H1 (cell line): ENCODE measurements at regions not wholly inside any gene's neighbourhood (a gene's known extent, or its start where the extent isn't known, plus 50 kb on each side); places are given as distances from the start of the nearest gene placed in this dataset.

Source experiments
- CTCF ChIA-PET: fragments of 300-600 bp; sonication (Branson Sonifier 250); formaldehyde crosslinking; loops from one replicate; lab custom pipeline; 2021; ENCODE audit not compliant: partially characterized antibody; lab: Charles Lee
- POLR2A ChIA-PET: fragments of 300-600 bp; sonication (Branson Sonifier 250); formaldehyde crosslinking; loops from one replicate; lab custom pipeline; 2021; ENCODE audit warnings: inconsistent platforms; ENCODE audit not compliant: partially characterized antibody; lab: Charles Lee
- DNase-seq, 2 experiments: peaks; one replicate each; pipeline versions ENCODE4 v3.0.0 to v3.0.0-alpha.2; 2010 to 2022; ENCODE audit warnings: low spot score in 2 of 2, low read depth in 1 of 2, mixed read lengths in 1 of 2
- FAIRE-seq: peaks from 2 replicates; lab custom pipeline; 2011; peaks lifted over from hg19 to GRCh38; lab: Jason Lieb, UNC
- H2AFZ ChIP-seq: 2 replicates; pipeline ENCODE4 v1.8.1; 2012; ENCODE audit warnings: low read length, inconsistent platforms
- H2AK5ac ChIP-seq: 2 replicates; pipeline ENCODE4 v1.6.1; 2013; ENCODE audit warnings: low read depth, low read length
- H2BK120ac ChIP-seq: replicated peaks from 2 replicates; pipeline ENCODE3; 2013; ENCODE audit warnings: low read depth, low read length, inconsistent platforms
- H2BK12ac ChIP-seq: 2 replicates; pipeline ENCODE4 v1.6.1; 2013; ENCODE audit warnings: low read depth, low read length
- H2BK15ac ChIP-seq: 2 replicates; pipeline ENCODE4 v1.6.1; 2013; ENCODE audit warnings: low read length
- H2BK20ac ChIP-seq: 2 replicates; pipeline ENCODE4 v1.6.1; 2013; ENCODE audit warnings: low read length
- H2BK5ac ChIP-seq: 2 replicates; pipeline ENCODE4 v1.6.1; 2013; ENCODE audit warnings: low read depth, low read length
- H3K14ac ChIP-seq: 2 replicates; pipeline ENCODE4 v1.6.1; 2013; ENCODE audit warnings: inconsistent platforms; ENCODE audit not compliant: insufficient read length
- H3K18ac ChIP-seq: 2 replicates; pipeline ENCODE4 v1.6.1; 2013; ENCODE audit warnings: low read length; ENCODE audit errors: extremely low read depth
- H3K23ac ChIP-seq: 2 replicates; pipeline ENCODE4 v1.6.1; 2013; ENCODE audit warnings: inconsistent platforms; ENCODE audit not compliant: insufficient read length
- H3K23me2 ChIP-seq: 2 replicates; pipeline ENCODE4 v1.6.1; 2013; ENCODE audit warnings: low read depth, low read length
- H3K27ac ChIP-seq: 2 replicates; pipeline ENCODE4 v1.6.1; 2011; ENCODE audit warnings: low read depth, low read length, inconsistent platforms
- H3K27me3 ChIP-seq, 4 experiments: replicated peaks in 1 of 4; 1 replicate in 1 of 4; 2 replicates in 3 of 4; pipeline versions ENCODE4 v1.6.1 to v1.8.1; 2011 to 2013; ENCODE audit warnings: low read length in 3 of 4, mild to moderate bottlenecking in 3 of 4, inconsistent platforms in 2 of 4, mixed read lengths in 2 of 4, moderate library complexity in 1 of 4; ENCODE audit not compliant: control insufficient read depth in 3 of 4, insufficient read depth in 3 of 4; ENCODE audit errors: extremely low read depth in 1 of 4
- H3K36me3 ChIP-seq, 4 experiments: 2 replicates each; pipeline versions ENCODE4 v1.6.1 to v1.8.1; 2011 to 2013; ENCODE audit warnings: mild to moderate bottlenecking in 4 of 4, low read length in 3 of 4, moderate library complexity in 2 of 4, control low read depth in 1 of 4, inconsistent platforms in 1 of 4; ENCODE audit not compliant: insufficient read depth in 4 of 4, control insufficient read depth in 2 of 4
- H3K4ac ChIP-seq: replicated peaks from 2 replicates; pipeline ENCODE3; 2013; ENCODE audit warnings: low read length, low read depth, mixed read lengths, inconsistent platforms; ENCODE audit not compliant: insufficient read length
- H3K4me1 ChIP-seq, 4 experiments: replicated peaks in 1 of 4; 1 replicate in 1 of 4; 2 replicates in 3 of 4; pipeline versions ENCODE4 v1.6.1 to v1.8.1; 2011 to 2013; ENCODE audit warnings: low read length in 3 of 4, inconsistent platforms in 2 of 4, mixed read lengths in 1 of 4; ENCODE audit not compliant: insufficient read depth in 4 of 4, control insufficient read depth in 3 of 4
- H3K4me2 ChIP-seq, 2 experiments: 2 replicates each; pipeline versions ENCODE4 v1.6.1 to v1.8.1; 2011 to 2013; ENCODE audit warnings: low read depth in 2 of 2, low read length in 2 of 2, control low read depth in 1 of 2, inconsistent platforms in 1 of 2, mild to moderate bottlenecking in 1 of 2; ENCODE audit not compliant: insufficient read depth in 1 of 2
- H3K4me3 ChIP-seq, 4 experiments: fragments of 200-600, 300-600 bp in 1 of 4; sonication (generic), shearing (Covaris generic), sonication (Bioruptor Twin) in 1 of 4; 2 replicates each; pipeline versions ENCODE4 v1.5.1 to v1.8.1; 2011 to 2016; ENCODE audit warnings: low read length in 4 of 4, low read depth in 3 of 4, control low read depth in 2 of 4, inconsistent platforms in 2 of 4, mild to moderate bottlenecking in 2 of 4, mixed read lengths in 1 of 4, moderate library complexity in 1 of 4; ENCODE audit not compliant: insufficient read depth in 2 of 4; ENCODE audit errors: extremely low read depth in 1 of 4
- H3K56ac ChIP-seq: replicated peaks from 2 replicates; pipeline ENCODE3; 2013; ENCODE audit warnings: low read depth, mild to moderate bottlenecking, mixed read lengths, low read length, inconsistent platforms; ENCODE audit not compliant: insufficient read length
- H3K79me1 ChIP-seq: 2 replicates; pipeline ENCODE4 v1.6.1; 2013; ENCODE audit warnings: low read depth, low read length, control low read depth
- H3K79me2 ChIP-seq, 2 experiments: 2 replicates each; pipeline versions ENCODE4 v1.6.1 to v1.8.1; 2012 to 2013; ENCODE audit warnings: low read length in 2 of 2, mild to moderate bottlenecking in 2 of 2, inconsistent platforms in 1 of 2; ENCODE audit not compliant: insufficient read depth in 2 of 2, control insufficient read depth in 1 of 2
- H3K9ac ChIP-seq, 4 experiments: replicated peaks in 1 of 4; 1 replicate in 1 of 4; 2 replicates in 3 of 4; pipeline versions ENCODE4 v1.6.1 to v1.8.1; 2011 to 2013; ENCODE audit warnings: low read depth in 3 of 4, low read length in 3 of 4, control low read depth in 2 of 4, mild to moderate bottlenecking in 2 of 4, moderate library complexity in 2 of 4, inconsistent platforms in 1 of 4; ENCODE audit errors: extremely low read depth in 1 of 4
- H3K9me3 ChIP-seq, 2 experiments: 2 replicates each; pipeline versions ENCODE4 v1.6.1 to v1.8.1; 2012 to 2013; ENCODE audit warnings: mild to moderate bottlenecking in 2 of 2, moderate library complexity in 2 of 2, control low read depth in 1 of 2, inconsistent platforms in 1 of 2, low read depth in 1 of 2, low read length in 1 of 2, mixed read lengths in 1 of 2; ENCODE audit not compliant: insufficient read depth in 2 of 2
- H4K20me1 ChIP-seq, 2 experiments: replicated peaks in 1 of 2; 2 replicates each; pipeline versions ENCODE3 to v1.8.1; 2011 to 2013; ENCODE audit warnings: inconsistent platforms in 2 of 2, low read length in 2 of 2, mild to moderate bottlenecking in 1 of 2; ENCODE audit not compliant: insufficient read depth in 2 of 2, control insufficient read depth in 1 of 2
- H4K5ac ChIP-seq: 2 replicates; pipeline ENCODE4 v1.6.1; 2013; ENCODE audit warnings: low read length, low read depth, mixed read lengths, inconsistent platforms; ENCODE audit not compliant: insufficient read length
- H4K8ac ChIP-seq: 2 replicates; pipeline ENCODE4 v1.8.0; 2013; ENCODE audit warnings: mild to moderate bottlenecking, moderate library complexity, low read length, inconsistent platforms; ENCODE audit not compliant: insufficient read depth; ENCODE audit errors: extremely low read depth
- H4K91ac ChIP-seq: replicated peaks from 2 replicates; pipeline ENCODE3; 2013; ENCODE audit warnings: low read length, mixed read lengths, inconsistent platforms; ENCODE audit not compliant: insufficient read length
- BACH1 ChIP-seq: IDR thresholded peaks from 2 replicates; pipeline ENCODE4 v1.6.1; 2012; ENCODE audit warnings: low read length, improper control_type of control experiment
- CBX5 ChIP-seq: fragments of 300-800, 300-1000 bp; sonication (generic); IDR thresholded peaks from 2 replicates; pipeline ENCODE4 v1.7.1; 2016; ENCODE audit warnings: antibody characterized with exemption, low read length, low read depth
- CTBP2 ChIP-seq: IDR thresholded peaks from 2 replicates; pipeline ENCODE4 v1.7.0; 2011; ENCODE audit warnings: borderline replicate concordance, mild to moderate bottlenecking, moderate library complexity, mixed read lengths, low read length; ENCODE audit not compliant: insufficient read depth, insufficient read length
- EP300 ChIP-seq, 2 experiments: IDR thresholded peaks; 1 replicate in 1 of 2; 2 replicates in 1 of 2; pipeline ENCODE4 v1.6.1; 2011 to 2012; ENCODE audit warnings: low read depth in 2 of 2, low read length in 2 of 2, mild to moderate bottlenecking in 2 of 2, borderline replicate concordance in 1 of 2, inconsistent platforms in 1 of 2, moderate library complexity in 1 of 2
- EZH2 ChIP-seq: fragments of 200-600 bp; sonication (generic); IDR thresholded peaks from 2 replicates; pipeline ENCODE4 v1.7.1; 2012; ENCODE audit warnings: low read depth, mild to moderate bottlenecking, moderate library complexity, low read length, inconsistent platforms; ENCODE audit not compliant: severe bottlenecking
- GABPA ChIP-seq: IDR thresholded peaks from 2 replicates; pipeline ENCODE4 v1.6.1; 2011; ENCODE audit warnings: mild to moderate bottlenecking, low read length, moderate library complexity, borderline replicate concordance; ENCODE audit not compliant: insufficient read depth
- HDAC6 ChIP-seq: IDR thresholded peaks from one replicate; pipeline ENCODE4 v1.7.1; 2012; ENCODE audit warnings: low read depth, mild to moderate bottlenecking, inconsistent platforms, low read length, moderate library complexity
- JUND ChIP-seq: IDR thresholded peaks from 2 replicates; pipeline ENCODE4 v1.6.1; 2011; ENCODE audit warnings: mild to moderate bottlenecking, improper control_type of control experiment, low read length
- POLR2A ChIP-seq, 2 experiments: IDR thresholded peaks; 1 replicate in 1 of 2; 2 replicates in 1 of 2; pipeline ENCODE4 v1.6.1; 2011; ENCODE audit warnings: low read depth in 2 of 2, low read length in 2 of 2, mild to moderate bottlenecking in 2 of 2; ENCODE audit errors: control extremely low read depth in 1 of 2
- RFX5 ChIP-seq: IDR thresholded peaks from 2 replicates; pipeline ENCODE4 v1.6.1; 2011; ENCODE audit warnings: low read depth, low read length, improper control_type of control experiment, borderline replicate concordance
- SIN3A ChIP-seq, 2 experiments: IDR thresholded peaks in 1 of 2; conservative IDR thresholded peaks in 1 of 2; 2 replicates each; pipeline ENCODE4 v1.6.1; 2011 to 2012; ENCODE audit warnings: low read length in 2 of 2, improper control_type of control experiment in 1 of 2, low read depth in 1 of 2, mild to moderate bottlenecking in 1 of 2
- SIRT6 ChIP-seq: IDR thresholded peaks from one replicate; pipeline ENCODE4 v1.7.1; 2012; ENCODE audit warnings: low read length, inconsistent platforms
- SP1 ChIP-seq: IDR thresholded peaks from 2 replicates; pipeline ENCODE4 v1.6.1; 2011; ENCODE audit warnings: low read depth, low read length
- TCF12 ChIP-seq: IDR thresholded peaks from 2 replicates; pipeline ENCODE4 v1.6.1; 2011; ENCODE audit warnings: low read depth, mild to moderate bottlenecking, low read length
- TEAD4 ChIP-seq: IDR thresholded peaks from 2 replicates; pipeline ENCODE4 v1.6.1; 2012; ENCODE audit warnings: low read depth, low read length, inconsistent platforms, mixed read lengths
- YY1 ChIP-seq: IDR thresholded peaks from 2 replicates; pipeline ENCODE4 v1.6.1; 2011; ENCODE audit warnings: low read depth, mild to moderate bottlenecking, low read length
- WGBS, 2 experiments: shearing (Covaris generic) in 1 of 2; methylation state at CpG; one replicate each; pipeline versions ENCODE4 v1.1.6 to v1.1.7; 2013 to 2015; ENCODE audit warnings: low lambda C conversion rate in 2 of 2, mixed read lengths in 2 of 2, inconsistent platforms in 1 of 2, low coverage in 1 of 2, missing lambda C conversion rate in 1 of 2; ENCODE audit not compliant: insufficient replicate concordance in 2 of 2, insufficient coverage in 1 of 2, insufficient read length in 1 of 2; ENCODE audit errors: extremely low coverage in 1 of 2, missing lambda C conversion rate in 1 of 2; 5-methylcytosine and 5-hydroxymethylcytosine counted together

DNA sequence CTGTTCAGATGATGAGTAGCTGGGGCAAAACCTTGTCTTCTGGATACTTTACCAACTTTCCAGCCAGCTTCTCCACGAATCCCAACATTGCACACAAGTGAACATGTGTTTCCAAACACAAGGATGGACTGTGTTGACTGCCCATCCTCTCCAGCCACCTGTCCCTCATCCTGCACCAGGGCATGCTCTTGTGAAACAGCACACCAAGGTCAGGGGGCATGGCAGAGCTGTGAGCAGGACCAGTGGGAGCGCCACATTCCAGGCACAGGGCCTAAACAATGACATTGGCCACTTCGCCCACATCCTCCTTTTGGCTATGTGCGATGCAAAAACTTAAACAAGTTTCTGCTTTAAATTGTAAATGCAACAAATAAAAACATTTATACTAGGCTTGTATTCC lies 105.5 kb downstream of the IRS2 start:
- Histone ChIP-seq H3K14ac (no peak overlapping the region), H4K5ac (no peak overlapping the region), H2AK5ac (no peak overlapping the region), H3K4ac (no peak overlapping the region), H3K79me2 (no peaks in the 10 kb centered on the region), H2AFZ (no peak overlapping the region), H3K4me1 (peaks cover 0 to 6% (median 5%) of the 10 kb centered on the region in 4 experiments; a peak in 6 of 7 replicates), H3K23me2 (no peaks in the 10 kb centered on the region; the same call in 1 of the 2 replicates), H3K18ac (no peak overlapping the region), H3K4me3 (no peak overlapping the region), H3K27me3 (no peaks in the 10 kb centered on the region), H4K8ac (no peak overlapping the region; the same call in 1 of the 2 replicates), H3K36me3 (no peaks in the 10 kb centered on the region), H2BK12ac (no peak overlapping the region), H3K9me3 (no peaks in the 10 kb centered on the region), H4K20me1 (no peaks in the 10 kb centered on the region), H3K23ac (no peak overlapping the region), H2BK15ac (no peak overlapping the region), H2BK120ac (no peak overlapping the region), H4K91ac (no peak overlapping the region), H3K79me1 (no peaks in the 10 kb centered on the region), H2BK5ac (no peak overlapping the region), H3K9ac (no peak overlapping the region), H3K27ac (no peak overlapping the region), H3K4me2 (no peak overlapping the region), H3K56ac (no peak overlapping the region), H2BK20ac (no peak overlapping the region)
- WGBS, 2 experiments: 92% methylated on average over 4 of the region's 4 CpGs; no CpG with 5 or more reads in 1 of the 2 experiments
- ChIA-PET POLR2A (no interaction called here), CTCF (interaction anchor here (0.9 to 1.7 kb wide), 4 partner anchors 8 to 25 kb away, joined by 3 to 4 read pairs (median 3); no protein-coding TSS in a partner anchor)
- no peak for DNase-seq
- FAIRE-seq: no peak
- TF ChIP-seq RFX5 (no peak), JUND (no peak), SIRT6 (no peak), CTBP2 (no peak), POLR2A (IDR thresholded peaks at IDR 0.05; ENCODE audit: control extremely low read depth in 1 of 2, low read depth in 2 of 2, low read length in 2 of 2) (no peak), SP1 (no peak), HDAC6 (no peak), EZH2 (no peak), CBX5 (no peak), GABPA (no peak), TEAD4 (no peak), EP300 (IDR thresholded peaks at IDR 0.05; ENCODE audit: borderline replicate concordance in 1 of 2, low read depth in 2 of 2, low read length in 2 of 2) (no peak), TCF12 (no peak), SIN3A (conservative IDR thresholded peaks at IDR 0.05 in 1 of 2, IDR thresholded peaks at IDR 0.05 in 1 of 2; ENCODE audit: low read depth in 1 of 2, low read length in 2 of 2) (no peak), YY1 (no peak), BACH1 (no peak)
